ENCODE measurements at regions not wholly inside any gene's neighbourhood (a gene's known extent, or its start where the extent isn't known, plus 50 kb on each side); places are given as distances from the start of the nearest gene placed in this dataset.

DNA sequence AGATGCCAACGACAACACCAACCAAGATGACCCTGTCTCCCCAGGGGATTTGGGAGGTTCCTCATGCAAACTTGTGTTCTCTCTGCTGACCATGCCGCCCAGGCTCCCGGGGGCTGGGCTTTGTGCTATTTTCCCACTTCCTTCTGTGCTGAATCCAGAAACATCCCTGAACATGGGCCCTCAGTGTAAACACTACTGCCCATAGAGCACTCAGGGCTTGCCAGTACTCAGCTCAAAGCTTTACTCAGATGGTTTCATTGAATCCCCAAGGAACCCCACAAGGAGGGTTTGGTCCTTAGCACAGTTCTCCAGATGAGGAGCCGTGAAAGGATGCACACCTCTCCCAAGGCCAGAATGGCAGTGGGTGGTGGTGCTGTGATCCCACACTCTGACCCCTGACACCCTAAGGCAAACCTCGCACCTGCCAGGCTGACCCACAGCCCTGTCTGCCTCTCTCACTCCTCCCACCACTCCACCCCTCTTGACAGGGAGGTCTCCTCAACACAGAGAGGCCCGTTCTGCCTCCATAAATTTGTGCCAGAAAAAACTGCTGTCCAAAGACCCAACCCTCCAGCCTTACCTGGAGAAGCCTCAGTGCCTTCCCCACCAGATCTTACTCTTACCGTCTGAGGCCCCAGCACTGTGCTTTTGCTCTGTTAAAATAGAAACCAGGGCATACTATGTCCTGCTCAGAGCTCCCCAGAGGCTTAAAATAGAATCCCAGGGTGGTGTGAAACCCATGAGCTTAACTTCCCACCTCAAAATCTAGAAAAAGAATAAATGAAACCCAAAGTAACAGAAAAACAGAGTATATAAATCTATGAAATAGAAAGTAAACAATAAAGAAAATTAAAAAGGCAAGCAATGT, 283.0 kb upstream of the CDH4 start:
- no peaks in the 10 kb centered on the region for H3K4me1 ChIP-seq
- 18% methylated on average over 7 of the region's 7 CpGs for WGBS (ENCODE audit: missing lambda C conversion rate)
- ATAC-seq (no peak), DNase-seq (ENCODE audit: low read depth in 1 of 2, low spot score in 1 of 2) (no peak), FAIRE-seq (no peak)
- POLR2A ChIA-PET = no interaction called here
- H3K27ac ChIP-seq = no peak overlapping the region
- CTCF ChIA-PET = no interaction called here
- TF ChIP-seq RCOR1 (IDR thresholded peaks at IDR 0.05; ENCODE audit: low read depth, low read length) (no peak), NPAS2 (CRISPR knock-in tag; IDR thresholded peaks at IDR 0.05; ENCODE audit: borderline replicate concordance) (no peak), RNF2 (IDR thresholded peaks at IDR 0.05; ENCODE audit: borderline replicate concordance, low read depth) (no peak), NFE2L2 (conservative IDR thresholded peaks at IDR 0.05; ENCODE audit: low read length) (no peak), HEYL (CRISPR knock-in tag; IDR thresholded peaks at IDR 0.05) (no peak), HOXB5 (CRISPR knock-in tag; IDR thresholded peaks at IDR 0.05) (no peak), KDM5A (IDR thresholded peaks at IDR 0.05) (no peak), HOXB13 (CRISPR knock-in tag; IDR thresholded peaks at IDR 0.05; ENCODE audit: low read depth) (no peak), PHF8 (IDR thresholded peaks at IDR 0.05; ENCODE audit: borderline replicate concordance, low read depth) (no peak), CHD4 (IDR thresholded peaks at IDR 0.05; ENCODE audit: borderline replicate concordance) (no peak), CHD2 (IDR thresholded peaks at IDR 0.05; ENCODE audit: low read length, partially characterized antibody) (no peak)
- TF ChIP-seq, protein P1, sequence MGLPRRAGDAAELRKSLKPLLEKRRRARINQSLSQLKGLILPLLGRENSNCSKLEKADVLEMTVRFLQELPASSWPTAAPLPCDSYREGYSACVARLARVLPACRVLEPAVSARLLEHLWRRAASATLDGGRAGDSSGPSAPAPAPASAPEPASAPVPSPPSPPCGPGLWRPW (IDR thresholded peaks at IDR 0.05) = no peak
- no peak overlapping the region for H3K4me2 ChIP-seq
- no peaks in the 10 kb centered on the region for H3K9me3 ChIP-seq
- H3K4me3 ChIP-seq = no peak overlapping the region

DNA sequence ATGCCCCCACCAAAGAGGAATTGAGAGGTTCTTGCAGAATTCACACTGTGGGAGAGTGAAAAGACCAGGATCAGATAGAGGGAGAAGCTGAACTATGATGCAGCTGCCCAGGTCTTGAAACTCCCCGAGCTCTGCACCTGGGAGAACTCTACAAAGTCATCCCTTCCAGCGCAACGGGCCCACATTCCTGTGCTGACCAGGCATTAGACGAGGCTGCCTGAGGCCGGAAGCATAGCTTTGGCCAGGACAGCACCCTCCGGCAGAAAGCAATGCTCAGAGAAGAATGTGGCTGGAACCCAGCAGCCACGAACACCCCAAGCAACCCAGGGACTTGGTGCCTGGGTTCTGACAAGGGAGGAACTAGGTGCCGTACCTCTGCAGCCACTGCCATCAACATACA, 281.5 kb upstream of the CDH4 start:
- Histone ChIP-seq H3K27ac (no peak overlapping the region), H3K4me3 (no peak overlapping the region), H3K9me3 (no peaks in the 10 kb centered on the region), H3K4me1 (no peaks in the 10 kb centered on the region), H3K4me2 (no peak overlapping the region)
- 23% methylated on average over 7 of the region's 8 CpGs for WGBS (ENCODE audit: missing lambda C conversion rate)
- ChIA-PET POLR2A (no interaction called here), CTCF (no interaction called here)
- TF ChIP-seq, protein P1 (IDR thresholded peaks at IDR 0.05) = no peak
- no peak for TF ChIP-seq BHLHE40 (IDR thresholded peaks at IDR 0.05; ENCODE audit: low read depth, low read length)
- no peak for TF ChIP-seq POLR2A (IDR thresholded peaks at IDR 0.05; ENCODE audit: low read length)
- no peak for TF ChIP-seq RARB (CRISPR knock-in tag; IDR thresholded peaks at IDR 0.05)
- no peak for TF ChIP-seq HOXA7 (CRISPR knock-in tag; IDR thresholded peaks at IDR 0.05)
- no peak for TF ChIP-seq SREBF2 (IDR thresholded peaks at IDR 0.05)
- TF ChIP-seq HOXB13 (CRISPR knock-in tag; IDR thresholded peaks at IDR 0.05; ENCODE audit: low read depth) = no peak
- DNase-seq (ENCODE audit: low read depth in 1 of 2, low spot score in 1 of 2) (no peak), ATAC-seq (no peak), FAIRE-seq (no peak)

DNA sequence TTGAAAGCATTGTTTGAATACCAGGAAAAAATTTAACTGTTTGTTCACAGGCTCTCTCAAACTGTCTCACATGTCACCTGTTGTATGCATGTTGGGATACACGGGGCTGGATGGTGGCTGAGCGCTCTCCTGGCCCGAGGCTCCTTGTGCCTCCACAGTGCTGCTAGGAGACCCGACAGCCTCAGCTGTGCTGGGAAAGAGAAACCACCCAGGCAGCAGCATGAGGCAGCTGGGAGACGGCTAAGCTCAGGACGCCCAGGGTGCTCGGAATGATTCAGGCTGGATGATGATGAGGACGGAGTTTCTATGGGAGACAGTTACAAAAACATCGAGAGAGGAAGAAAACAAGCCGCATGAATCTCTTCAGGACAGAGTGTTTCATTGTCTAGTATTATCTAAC, 278.0 kb upstream of the CDH4 start:
- ChIA-PET CTCF (interaction anchor here (0.6 kb wide), 1 partner anchor 803 kb away, joined by 3 read pairs; no protein-coding TSS in a partner anchor), POLR2A (no interaction called here)
- no peak for DNase-seq (ENCODE audit: low read depth in 1 of 2, low spot score in 1 of 2)
- no peak overlapping the region for H3K4me2 ChIP-seq
- H3K4me3 ChIP-seq = no peak overlapping the region
- FAIRE-seq = no peak
- WGBS (ENCODE audit: missing lambda C conversion rate) = 46% methylated on average over 10 of the region's 10 CpGs
- H3K27ac ChIP-seq = no peak overlapping the region
- no peak for ATAC-seq
- peaks cover 8% of the 10 kb centered on the region for H3K9me3 ChIP-seq
- no peaks in the 10 kb centered on the region for H3K4me1 ChIP-seq
- TF ChIP-seq, protein P2, sequence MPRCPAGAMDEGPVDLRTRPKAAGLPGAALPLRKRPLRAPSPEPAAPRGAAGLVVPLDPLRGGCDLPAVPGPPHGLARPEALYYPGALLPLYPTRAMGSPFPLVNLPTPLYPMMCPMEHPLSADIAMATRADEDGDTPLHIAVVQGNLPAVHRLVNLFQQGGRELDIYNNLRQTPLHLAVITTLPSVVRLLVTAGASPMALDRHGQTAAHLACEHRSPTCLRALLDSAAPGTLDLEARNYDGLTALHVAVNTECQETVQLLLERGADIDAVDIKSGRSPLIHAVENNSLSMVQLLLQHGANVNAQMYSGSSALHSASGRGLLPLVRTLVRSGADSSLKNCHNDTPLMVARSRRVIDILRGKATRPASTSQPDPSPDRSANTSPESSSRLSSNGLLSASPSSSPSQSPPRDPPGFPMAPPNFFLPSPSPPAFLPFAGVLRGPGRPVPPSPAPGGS (IDR thresholded peaks at IDR 0.05) = no peak
- TF ChIP-seq CHD4 (IDR thresholded peaks at IDR 0.05; ENCODE audit: borderline replicate concordance) (no peak), KDM1A (IDR thresholded peaks at IDR 0.05; ENCODE audit: low read depth) (no peak), POLR2AphosphoS2 (conservative IDR thresholded peaks at IDR 0.05; ENCODE audit: low read length) (no peak), BHLHE40 (IDR thresholded peaks at IDR 0.05; ENCODE audit: low read depth, low read length) (no peak), FOSL2 (IDR thresholded peaks at IDR 0.05) (no peak), FOSL2 (CRISPR knock-in tag; IDR thresholded peaks at IDR 0.05) (no peak), HOXB5 (CRISPR knock-in tag; IDR thresholded peaks at IDR 0.05) (no peak), FOXS1 (CRISPR knock-in tag; IDR thresholded peaks at IDR 0.05) (no peak), EHF (CRISPR knock-in tag; IDR thresholded peaks at IDR 0.05) (no peak), TFCP2L1 (CRISPR knock-in tag; IDR thresholded peaks at IDR 0.05) (no peak)
- TF ChIP-seq, protein P3, sequence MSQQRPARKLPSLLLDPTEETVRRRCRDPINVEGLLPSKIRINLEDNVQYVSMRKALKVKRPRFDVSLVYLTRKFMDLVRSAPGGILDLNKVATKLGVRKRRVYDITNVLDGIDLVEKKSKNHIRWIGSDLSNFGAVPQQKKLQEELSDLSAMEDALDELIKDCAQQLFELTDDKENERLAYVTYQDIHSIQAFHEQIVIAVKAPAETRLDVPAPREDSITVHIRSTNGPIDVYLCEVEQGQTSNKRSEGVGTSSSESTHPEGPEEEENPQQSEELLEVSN (IDR thresholded peaks at IDR 0.05; ENCODE audit: borderline replicate concordance, low read depth) = no peak
